Loucy (cell line): ENCODE measurements at regions not wholly inside any gene's neighbourhood (a gene's known extent, or its start where the extent isn't known, plus 50 kb on each side); places are given as distances from the start of the nearest gene placed in this dataset.

Experiments used
- H2AFZ ChIP-seq: fragments of 200-600 bp; sonication (generic); 2 replicates; pipeline ENCODE4 v1.6.0; 2016; ENCODE audit warnings: antibody characterized with exemption, mild to moderate bottlenecking, low read length, moderate library complexity
- H3F3A ChIP-seq: fragments of 200-600 bp; 2 replicates; pipeline ENCODE4 v1.6.0; 2016; ENCODE audit warnings: antibody characterized with exemption, low read depth, mild to moderate bottlenecking
- H3K27me3 ChIP-seq: fragments of 200-600 bp; sonication (generic); 2 replicates; pipeline ENCODE4 v1.6.1; 2014; ENCODE audit warnings: low read length, mild to moderate bottlenecking; ENCODE audit not compliant: insufficient read depth, poor library complexity, severe bottlenecking
- H3K36me3 ChIP-seq: fragments of 200-600 bp; sonication (generic); 2 replicates; pipeline ENCODE4 v1.6.1; 2016; ENCODE audit warnings: low read length; ENCODE audit not compliant: insufficient read depth
- H3K4me1 ChIP-seq: fragments of 200-600 bp; sonication (generic); 2 replicates; pipeline ENCODE4 v1.5.1; 2014; ENCODE audit warnings: low read length, mild to moderate bottlenecking; ENCODE audit not compliant: insufficient read depth, poor library complexity, severe bottlenecking
- H3K4me2 ChIP-seq: fragments of 200-600 bp; sonication (generic); 2 replicates; pipeline ENCODE4 v1.6.0; 2014; ENCODE audit warnings: antibody characterized with exemption, low read length, low read depth, mild to moderate bottlenecking; ENCODE audit not compliant: poor library complexity, severe bottlenecking
- H3K4me3 ChIP-seq: fragments of 200-600 bp; sonication (generic); 2 replicates; pipeline ENCODE4 v1.5.1; 2014; ENCODE audit warnings: low read length, mild to moderate bottlenecking, mixed read lengths; ENCODE audit not compliant: poor library complexity, severe bottlenecking
- H3K79me2 ChIP-seq: fragments of 200-600 bp; sonication (generic); 2 replicates; pipeline ENCODE4 v1.6.1; 2014; ENCODE audit warnings: low read length; ENCODE audit not compliant: insufficient read depth
- H3K9ac ChIP-seq: fragments of 200-600 bp; sonication (generic); 2 replicates; pipeline ENCODE4 v1.6.0; 2014; ENCODE audit warnings: mild to moderate bottlenecking, low read depth, low read length, moderate library complexity; ENCODE audit not compliant: poor library complexity, severe bottlenecking
- H3K9me2 ChIP-seq: fragments of 200-600 bp; sonication (generic); replicated peaks from 2 replicates; pipeline ENCODE4 v1.6.1; 2016; ENCODE audit warnings: low read depth, low read length, mixed read lengths
- H3K9me3 ChIP-seq: fragments of 200-600 bp; sonication (generic); 2 replicates; pipeline ENCODE4 v1.6.1; 2014; ENCODE audit warnings: mild to moderate bottlenecking, antibody characterized with exemption, low read length, low read depth; ENCODE audit not compliant: insufficient read depth
- H4K20me1 ChIP-seq: fragments of 200-600 bp; sonication (generic); 2 replicates; pipeline ENCODE4 v1.6.0; 2014; ENCODE audit warnings: antibody characterized with exemption, low read length, mild to moderate bottlenecking; ENCODE audit not compliant: insufficient read depth, poor library complexity, severe bottlenecking
- CTCF ChIP-seq: fragments of 200-600 bp; sonication (generic); conservative IDR thresholded peaks from 2 replicates; pipeline ENCODE4 v1.5.1; 2014; ENCODE audit warnings: mild to moderate bottlenecking, antibody characterized with exemption, low read length
- EZH2phosphoT487 ChIP-seq: fragments of 200-600 bp; IDR thresholded peaks from 2 replicates; pipeline ENCODE4 v1.6.1; 2018; ENCODE audit warnings: antibody characterized with exemption, mild to moderate bottlenecking, moderate library complexity, borderline replicate concordance

- Histone ChIP-seq H3K36me3 (no peaks in the 10 kb centered on the region), H3K9me3 (no peaks in the 10 kb centered on the region; the same call in 1 of the 2 replicates), H2AFZ (no peak overlapping the region), H3K9ac (no peak overlapping the region), H3F3A (no peaks in the 10 kb centered on the region), H3K27me3 (no peaks in the 10 kb centered on the region), H3K4me2 (no peak overlapping the region), H3K9me2 (no peaks in the 10 kb centered on the region), H3K4me1 (no peaks in the 10 kb centered on the region), H3K79me2 (no peaks in the 10 kb centered on the region), H3K4me3 (no peak overlapping the region), H4K20me1 (no peaks in the 10 kb centered on the region)
- TF ChIP-seq CTCF (no peak), EZH2phosphoT487 (no peak)
These were observed 1216.2 kb upstream of the CITED2 start for GRCh38 chr6:140590641-140591040.

GRCh38 chr6:140586426-140587061 lies 1212.1 kb upstream of the CITED2 start:
- Histone ChIP-seq H3K36me3 (no peaks in the 10 kb centered on the region), H3K4me2 (no peak overlapping the region), H3K9me2 (no peaks in the 10 kb centered on the region), H3K27me3 (no peaks in the 10 kb centered on the region), H3K9me3 (no peaks in the 10 kb centered on the region; the same call in 1 of the 2 replicates), H3K4me3 (no peak overlapping the region), H3K9ac (no peak overlapping the region), H4K20me1 (no peaks in the 10 kb centered on the region), H3K4me1 (no peaks in the 10 kb centered on the region), H3K79me2 (no peaks in the 10 kb centered on the region), H3F3A (no peaks in the 10 kb centered on the region), H2AFZ (no peak overlapping the region)
- TF ChIP-seq CTCF (no peak), EZH2phosphoT487 (no peak)

- no peaks in the 10 kb centered on the region for H3K4me1 ChIP-seq
- no peak overlapping the region for H3K4me3 ChIP-seq
- no peak for TF ChIP-seq CTCF
- TF ChIP-seq EZH2phosphoT487, result no peak
- no peaks in the 10 kb centered on the region for H4K20me1 ChIP-seq
- no peak overlapping the region for H3K4me2 ChIP-seq
- no peaks in the 10 kb centered on the region; the same call in 1 of the 2 replicates for H3K9me2 ChIP-seq
- no peak overlapping the region for H2AFZ ChIP-seq
- no peaks in the 10 kb centered on the region for H3F3A ChIP-seq
- no peaks in the 10 kb centered on the region for H3K79me2 ChIP-seq
- H3K36me3 ChIP-seq, result no peaks in the 10 kb centered on the region
- no peaks in the 10 kb centered on the region for H3K27me3 ChIP-seq
- H3K9ac ChIP-seq, result no peak overlapping the region
- H3K9me3 ChIP-seq, result no peaks in the 10 kb centered on the region
These were observed 1207.2 kb upstream of the CITED2 start for GRCh38 chr6:140581601-140582000.
